IMR-90 (cell line): ENCODE measurements at regions not wholly inside any gene's neighbourhood (a gene's known extent, or its start where the extent isn't known, plus 50 kb on each side); places are given as distances from the start of the nearest gene placed in this dataset.

ENCODE experiments used
- ATAC-seq: fragments of 200-7000 bp; cut with Tn5 transposase; 2 replicates; pipeline ENCODE4 v1.9.1; 2020; ENCODE audit warnings: low read depth, mild to moderate bottlenecking, moderate library complexity
- BruUV-seq: library from RNA; stranded (reverse); fragments of 400-500 nt; replicated peaks from 2 replicates; lab custom pipeline; 2021; lab: Mats Ljungman, UMichigan
- CTCF ChIA-PET: fragments of 300-600 bp; formaldehyde crosslinking; extraction: SDS; loops from one replicate; lab custom pipeline; 2021; ENCODE audit warnings: antibody characterized with exemption; lab: Yijun Ruan, JAX
- POLR2A ChIA-PET: fragments of 300-600 bp; sonication (Branson Sonifier 250); formaldehyde crosslinking; loops from one replicate; lab custom pipeline; 2022; ENCODE audit warnings: antibody characterized with exemption; ENCODE audit not compliant: unreplicated experiment; lab: Charles Lee
- DNase-seq: peaks from one replicate; pipeline ENCODE4 v3.0.0; 2013
- H2AFZ ChIP-seq: replicated peaks from 2 replicates; pipeline ENCODE3; 2013; ENCODE audit warnings: low read length, mild to moderate bottlenecking; ENCODE audit not compliant: poor library complexity
- H2AK5ac ChIP-seq: 2 replicates; pipeline ENCODE4 v1.6.1; 2013; ENCODE audit warnings: low read depth, low read length, inconsistent platforms
- H2AK9ac ChIP-seq: replicated peaks from 2 replicates; pipeline ENCODE3; 2013; ENCODE audit warnings: mild to moderate bottlenecking, low read depth, low read length, moderate library complexity; ENCODE audit not compliant: poor library complexity
- H2BK120ac ChIP-seq: 2 replicates; pipeline ENCODE4 v1.6.1; 2013; ENCODE audit warnings: low read depth, low read length, inconsistent platforms
- H2BK15ac ChIP-seq: 3 replicates; pipeline ENCODE4 v1.6.1; 2013; ENCODE audit warnings: low read depth, low read length, inconsistent platforms
- H2BK20ac ChIP-seq: 2 replicates; pipeline ENCODE4 v1.6.1; 2013; ENCODE audit warnings: low read depth, mild to moderate bottlenecking, inconsistent platforms, low read length, moderate library complexity
- H2BK5ac ChIP-seq: 2 replicates; pipeline ENCODE4 v1.6.1; 2013; ENCODE audit warnings: mild to moderate bottlenecking, low read depth, low read length, inconsistent platforms; ENCODE audit not compliant: poor library complexity, severe bottlenecking
- H3K14ac ChIP-seq: replicated peaks from 2 replicates; pipeline ENCODE4 v1.6.1; 2013; ENCODE audit warnings: low read depth, low read length, inconsistent platforms
- H3K18ac ChIP-seq: 2 replicates; pipeline ENCODE4 v1.6.1; 2013; ENCODE audit warnings: low read depth, low read length, control low read depth
- H3K23ac ChIP-seq: 2 replicates; pipeline ENCODE4 v1.6.1; 2013; ENCODE audit warnings: low read depth, low read length, inconsistent platforms
- H3K27ac ChIP-seq: 2 replicates; pipeline ENCODE4 v1.5.1; 2013; ENCODE audit warnings: mild to moderate bottlenecking, control low read depth, low read length; ENCODE audit not compliant: insufficient read depth
- H3K27me3 ChIP-seq: 2 replicates; pipeline ENCODE4 v1.6.1; 2013; ENCODE audit warnings: low read length; ENCODE audit not compliant: control insufficient read depth, insufficient read depth
- H3K36me3 ChIP-seq: 2 replicates; pipeline ENCODE4 v1.6.1; 2013; ENCODE audit warnings: low read length, mixed read lengths; ENCODE audit not compliant: control insufficient read depth, insufficient read depth
- H3K4ac ChIP-seq: 2 replicates; pipeline ENCODE4 v1.6.1; 2013; ENCODE audit warnings: low read depth, low read length, inconsistent platforms
- H3K4me1 ChIP-seq: 2 replicates; pipeline ENCODE4 v1.6.1; 2013; ENCODE audit warnings: low read length, mixed read lengths; ENCODE audit not compliant: control insufficient read depth, insufficient read depth
- H3K4me2 ChIP-seq: 2 replicates; pipeline ENCODE4 v1.6.1; 2013; ENCODE audit warnings: low read depth, mild to moderate bottlenecking, control low read depth, low read length, moderate library complexity
- H3K4me3 ChIP-seq: 2 replicates; pipeline ENCODE4 v1.5.1; 2013; ENCODE audit warnings: low read depth, mild to moderate bottlenecking, control low read depth, low read length, moderate library complexity; ENCODE audit not compliant: insufficient read depth
- H3K56ac ChIP-seq: 2 replicates; pipeline ENCODE4 v1.6.1; 2013; ENCODE audit warnings: low read length, inconsistent platforms; ENCODE audit not compliant: insufficient read depth; ENCODE audit errors: extremely low read depth
- H3K79me1 ChIP-seq, 2 experiments: 2 replicates each; pipeline ENCODE4 v1.6.1; 2013; ENCODE audit warnings: low read length in 2 of 2, inconsistent platforms in 1 of 2, low read depth in 1 of 2
- H3K9ac ChIP-seq: 2 replicates; pipeline ENCODE4 v1.6.1; 2013; ENCODE audit warnings: low read depth, low read length, control low read depth
- H3K9me1 ChIP-seq: 2 replicates; pipeline ENCODE4 v1.6.1; 2013; ENCODE audit warnings: low read length, inconsistent platforms; ENCODE audit not compliant: insufficient read depth
- H3K9me3 ChIP-seq: 2 replicates; pipeline ENCODE4 v1.6.1; 2013; ENCODE audit warnings: low read length; ENCODE audit not compliant: control insufficient read depth, insufficient read depth
- H4K20me1 ChIP-seq: 2 replicates; pipeline ENCODE4 v1.6.1; 2013; ENCODE audit warnings: low read length, inconsistent platforms; ENCODE audit not compliant: insufficient read depth
- H4K5ac ChIP-seq: 2 replicates; pipeline ENCODE4 v1.6.1; 2013; ENCODE audit warnings: mild to moderate bottlenecking, low read depth, low read length, control low read depth
- H4K8ac ChIP-seq, 2 experiments: 2 replicates each; pipeline ENCODE4 v1.6.1; 2013; ENCODE audit warnings: low read depth in 2 of 2, low read length in 2 of 2, control low read depth in 1 of 2, inconsistent platforms in 1 of 2
- H4K91ac ChIP-seq: 2 replicates; pipeline ENCODE4 v1.6.1; 2013; ENCODE audit warnings: low read depth, low read length, inconsistent platforms; ENCODE audit not compliant: insufficient read depth
- CTCF ChIP-seq: conservative IDR thresholded peaks from 2 replicates; pipeline ENCODE4 v1.5.1; 2012; ENCODE audit warnings: mild to moderate bottlenecking, low read depth, low read length, improper control_type of control experiment
- MAFK ChIP-seq: IDR thresholded peaks from 2 replicates; pipeline ENCODE4 v1.6.1; 2012; ENCODE audit warnings: low read depth, low read length, improper control_type of control experiment
- RAD21 ChIP-seq: IDR thresholded peaks from 2 replicates; pipeline ENCODE4 v1.6.1; 2012; ENCODE audit warnings: low read length, improper control_type of control experiment
- RFX5 ChIP-seq: IDR thresholded peaks from 2 replicates; pipeline ENCODE4 v1.8.0; 2012; ENCODE audit warnings: low read depth, mild to moderate bottlenecking, low read length, moderate library complexity
- SMC3 ChIP-seq: fragments of 150-350 bp; IDR thresholded peaks from 2 replicates; pipeline ENCODE4 v1.6.1; 2016; ENCODE audit warnings: low read depth, mild to moderate bottlenecking, antibody characterized with exemption, low read length, moderate library complexity
- WGBS, 2 experiments: methylation state at CpG; one replicate each; pipeline versions ENCODE4 v1.1.5 to v1.1.7; 2013; ENCODE audit warnings: missing lambda C conversion rate in 2 of 2; ENCODE audit not compliant: insufficient read length in 1 of 2; ENCODE audit errors: extremely low coverage in 2 of 2; 5-methylcytosine and 5-hydroxymethylcytosine counted together
- dilution Hi-C: fragments of 300-500 bp; cut with HindIII; formaldehyde crosslinking; loops from one replicate; pipeline ENCODE4 v1.14.3; 2018; ENCODE audit warnings: low sequenced_read_pairs; ENCODE audit not compliant: unreplicated experiment
- in situ Hi-C: fragments of 300-500 bp; cut with MboI; formaldehyde crosslinking; loops from 3 replicates; pipeline ENCODE4 v1.14.3; 2019; ENCODE audit warnings: low sequenced_read_pairs, inconsistent platforms, mixed read lengths
- intact Hi-C: fragments of 100-400 bp; cut with micrococcal nuclease; formaldehyde crosslinking; loops from 2 replicates; pipeline ENCODE4 v1.10.0; 2022

- H2AK9ac ChIP-seq, result no peak overlapping the region
- no peak overlapping the region for H3K27ac ChIP-seq
- H3K18ac ChIP-seq, result no peak overlapping the region
- POLR2A ChIA-PET, result no interaction called here
- no peak overlapping the region for H4K5ac ChIP-seq
- H3K4me2 ChIP-seq, result no peak overlapping the region
- H3K4me3 ChIP-seq, result no peak overlapping the region
- H3K9ac ChIP-seq, result no peak overlapping the region
- no peak overlapping the region for H2BK5ac ChIP-seq
- no peak overlapping the region for H3K23ac ChIP-seq
- no peaks in the 10 kb centered on the region for H3K4me1 ChIP-seq
- CTCF ChIA-PET, result no interaction called here
- H2BK15ac ChIP-seq, result no peak overlapping the region
- TF ChIP-seq RFX5 (no peak), RAD21 (no peak), MAFK (no peak), CTCF (no peak), SMC3 (no peak)
- H4K91ac ChIP-seq, result no peak overlapping the region
- H2AK5ac ChIP-seq, result no peak overlapping the region
- in situ Hi-C loops (no loop called here), intact Hi-C loops (no loop called here), dilution Hi-C loops (no loop called here)
- no peak overlapping the region for H3K56ac ChIP-seq
- no peak overlapping the region for H2BK120ac ChIP-seq
- no peak overlapping the region for H4K8ac ChIP-seq
- no peaks in the 10 kb centered on the region for H4K20me1 ChIP-seq
- no peaks in the 10 kb centered on the region for H3K27me3 ChIP-seq
- H2AFZ ChIP-seq, result no peak overlapping the region
- no peak for ATAC-seq
- BruUV-seq, result no TSS peak
- WGBS, 2 experiments, result no CpG with 5 or more reads among the region's 4 CpGs
- H3K14ac ChIP-seq, result no peak overlapping the region
- H3K9me1 ChIP-seq, result no peaks in the 10 kb centered on the region
- DNase-seq, result no peak
- H3K9me3 ChIP-seq, result no peaks in the 10 kb centered on the region
- no peaks in the 10 kb centered on the region for H3K79me1 ChIP-seq
- H3K36me3 ChIP-seq, result no peaks in the 10 kb centered on the region
- no peak overlapping the region for H2BK20ac ChIP-seq
- no peak overlapping the region for H3K4ac ChIP-seq
Measured at GRCh38 chr18:4878480-4878879, 318.6 kb downstream of the AKAIN1 start.
